Endothelial cell of umbilical vein (primary cell): ENCODE measurements at regions not wholly inside any gene's neighbourhood (a gene's known extent, or its start where the extent isn't known, plus 50 kb on each side); places are given as distances from the start of the nearest gene placed in this dataset.

Experiments used
- BruUV-seq: library from RNA; stranded (reverse); fragments of 400-500 nt; replicated peaks from 2 replicates; lab custom pipeline; 2021; lab: Mats Ljungman, UMichigan
- CTCF ChIA-PET: fragments of 300-600, 350-600 bp; sonication (Branson Sonifier 250); formaldehyde crosslinking; loops from one replicate; lab custom pipeline; 2021; ENCODE audit warnings: antibody characterized with exemption, inconsistent platforms; lab: Charles Lee
- POLR2A ChIA-PET: fragments of 300-600, 350-600 bp; sonication (Branson Sonifier 250); formaldehyde crosslinking; loops from one replicate; lab custom pipeline; 2021; ENCODE audit warnings: antibody characterized with exemption, inconsistent platforms; lab: Charles Lee
- DNase-seq: peaks from one replicate; pipeline ENCODE4 v3.0.0-alpha.2; 2011; ENCODE audit warnings: low read depth, low spot score
- FAIRE-seq: peaks from 2 replicates; lab custom pipeline; 2011; peaks lifted over from hg19 to GRCh38; lab: Jason Lieb, UNC
- H2AFZ ChIP-seq: 2 replicates; pipeline ENCODE4 v1.6.0; 2012; ENCODE audit warnings: low read depth, low read length, control low read depth, inconsistent platforms
- H3K27ac ChIP-seq: 2 replicates; pipeline ENCODE4 v1.5.1; 2011; ENCODE audit warnings: low read depth, mild to moderate bottlenecking, control low read depth, low read length, moderate library complexity; ENCODE audit not compliant: insufficient read depth
- H3K27me3 ChIP-seq, 2 experiments: 2 replicates each; pipeline versions ENCODE4 v1.6.0 to v1.6.1; 2011; ENCODE audit warnings: low read length in 2 of 2, mixed read lengths in 1 of 2; ENCODE audit not compliant: control insufficient read depth in 2 of 2, insufficient read depth in 2 of 2
- H3K36me3 ChIP-seq, 2 experiments: 2 replicates in 1 of 2; 3 replicates in 1 of 2; pipeline ENCODE4 v1.5.1; 2011; ENCODE audit warnings: low read length in 2 of 2, mild to moderate bottlenecking in 1 of 2, moderate library complexity in 1 of 2; ENCODE audit not compliant: control insufficient read depth in 2 of 2, insufficient read depth in 2 of 2; ENCODE audit errors: extremely low read depth in 1 of 2
- H3K4me1 ChIP-seq: 3 replicates; pipeline ENCODE4 v1.5.1; 2011; ENCODE audit warnings: mild to moderate bottlenecking, low read length; ENCODE audit not compliant: control insufficient read depth, insufficient read depth; ENCODE audit errors: extremely low read depth
- H3K4me2 ChIP-seq: 2 replicates; pipeline ENCODE4 v1.6.1; 2011; ENCODE audit warnings: low read length, control low read depth, mixed read lengths; ENCODE audit not compliant: insufficient read depth
- H3K4me3 ChIP-seq, 3 experiments: fragments of 200-600 bp in 1 of 3; sonication (generic), shearing (Covaris generic) in 1 of 3; replicated peaks in 1 of 3; 2 replicates each; pipeline ENCODE4 v1.5.1; 2011 to 2016; ENCODE audit warnings: control low read depth in 3 of 3, low read length in 3 of 3, mild to moderate bottlenecking in 2 of 3, inconsistent platforms in 1 of 3, low read depth in 1 of 3, moderate library complexity in 1 of 3; ENCODE audit not compliant: insufficient read depth in 1 of 3
- H3K79me2 ChIP-seq: 2 replicates; pipeline ENCODE4 v1.6.0; 2012; ENCODE audit warnings: low read length, inconsistent platforms; ENCODE audit not compliant: control insufficient read depth, insufficient read depth
- H3K9ac ChIP-seq: replicated peaks from 2 replicates; pipeline ENCODE3; 2011; ENCODE audit warnings: low read length, control low read depth; ENCODE audit not compliant: insufficient read depth; ENCODE audit errors: extremely low read depth
- H3K9me1 ChIP-seq: replicated peaks from 3 replicates; pipeline ENCODE4 v1.6.0; 2011; ENCODE audit warnings: mild to moderate bottlenecking, low read length; ENCODE audit not compliant: control insufficient read depth, insufficient read depth; ENCODE audit errors: extremely low read depth
- H3K9me3 ChIP-seq: replicated peaks from 2 replicates; pipeline ENCODE4 v1.5.1; 2012; ENCODE audit warnings: low read length, inconsistent platforms; ENCODE audit not compliant: control insufficient read depth, insufficient read depth
- H4K20me1 ChIP-seq: replicated peaks from 2 replicates; pipeline ENCODE3; 2011; ENCODE audit warnings: mild to moderate bottlenecking, low read length; ENCODE audit not compliant: control insufficient read depth, insufficient read depth; ENCODE audit errors: extremely low read depth
- EZH2 ChIP-seq: IDR thresholded peaks from 2 replicates; pipeline ENCODE4 v1.6.1; 2012; ENCODE audit warnings: borderline replicate concordance, low read depth, mild to moderate bottlenecking, moderate library complexity, low read length, inconsistent platforms; ENCODE audit not compliant: severe bottlenecking
- FOS ChIP-seq: IDR thresholded peaks from 2 replicates; pipeline ENCODE4 v1.6.1; 2011; ENCODE audit warnings: mild to moderate bottlenecking, low read length, moderate library complexity, borderline replicate concordance; ENCODE audit not compliant: insufficient read depth
- GATA2 ChIP-seq: IDR thresholded peaks from 2 replicates; pipeline ENCODE4 v1.7.0; 2011; ENCODE audit warnings: low read depth, mild to moderate bottlenecking, moderate library complexity, mixed read lengths, low read length; ENCODE audit not compliant: insufficient read length, insufficient read depth
- JUN ChIP-seq: IDR thresholded peaks from 2 replicates; pipeline ENCODE4 v1.6.1; 2011; ENCODE audit warnings: borderline replicate concordance, low read depth; ENCODE audit not compliant: insufficient read length, insufficient read depth
- MYC ChIP-seq: IDR thresholded peaks from one replicate; pipeline ENCODE4 v1.6.1; 2011; ENCODE audit warnings: mild to moderate bottlenecking, low read depth, low read length
- POLR2A ChIP-seq: IDR thresholded peaks from 2 replicates; pipeline ENCODE4 v1.6.1; 2012; ENCODE audit warnings: low read depth, mild to moderate bottlenecking, control low read depth, low read length
- POLR2AphosphoS5 ChIP-seq: IDR thresholded peaks from 2 replicates; pipeline ENCODE4 v1.6.1; 2012; ENCODE audit warnings: low read depth, mild to moderate bottlenecking, control low read depth, low read length, moderate library complexity; ENCODE audit not compliant: insufficient read depth
- dilution Hi-C: fragments of 300-500 bp; cut with MboI; formaldehyde crosslinking; loops from one replicate; pipeline ENCODE4 v1.15.0; 2019; ENCODE audit warnings: low sequenced_read_pairs; ENCODE audit not compliant: extremely low pct_ligation_motif_present
- intact Hi-C: fragments of 100-400 bp; cut with micrococcal nuclease; formaldehyde crosslinking; loops from one replicate; pipeline ENCODE4 v1.10.0; 2022
- TF ChIP-seq, protein P1 (sequence below): IDR thresholded peaks from 2 replicates; pipeline ENCODE4 v1.6.1; 2011; ENCODE audit not compliant: insufficient read depth, insufficient read length
- TF ChIP-seq, protein P2 (sequence below), 2 donors: IDR thresholded peaks; 1 replicate in 1 of 2; 2 replicates in 1 of 2; pipeline ENCODE4 v1.5.1; 2011; ENCODE audit warnings: low read length in 2 of 2, mild to moderate bottlenecking in 2 of 2, moderate library complexity in 2 of 2, control low read depth in 1 of 2, inconsistent platforms in 1 of 2, low read depth in 1 of 2; ENCODE audit not compliant: insufficient read depth in 1 of 2; ENCODE audit errors: extremely low read depth in 1 of 2

DNA sequence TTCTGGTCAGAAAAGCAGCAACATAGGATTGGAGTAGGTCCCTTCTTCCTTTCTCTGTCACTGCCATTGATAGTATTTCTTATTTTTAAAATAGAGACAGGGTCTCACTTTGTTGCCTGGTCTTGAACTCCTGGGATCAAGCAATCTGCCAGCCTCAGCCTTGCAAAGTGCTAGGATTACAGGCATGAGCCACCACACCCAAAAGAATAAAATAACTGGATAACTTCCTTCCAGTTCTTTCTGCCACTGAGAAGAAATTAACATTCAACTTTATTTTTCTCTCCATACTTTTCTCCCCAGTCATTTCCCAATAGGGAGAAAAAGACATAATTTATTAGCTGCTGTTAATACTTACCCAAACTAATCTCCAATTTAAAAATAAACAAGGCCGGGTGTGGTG, 91.9 kb upstream of the MED13 start:
- DNase-seq (no peak), FAIRE-seq (no peak)
- no peaks in the 10 kb centered on the region for H4K20me1 ChIP-seq
- no peaks in the 10 kb centered on the region for H3K9me1 ChIP-seq
- H3K36me3 ChIP-seq = no peaks in the 10 kb centered on the region
- H2AFZ ChIP-seq = no peak overlapping the region
- ChIA-PET CTCF (no interaction called here), POLR2A (no interaction called here)
- H3K9me3 ChIP-seq = no peaks in the 10 kb centered on the region
- TF ChIP-seq POLR2AphosphoS5 (no peak), POLR2A (no peak), MYC (no peak), EZH2 (no peak)
- no peak overlapping the region for H3K9ac ChIP-seq
- no TSS peak for BruUV-seq
- H3K4me2 ChIP-seq = no peak overlapping the region
- no peaks in the 10 kb centered on the region for H3K27me3 ChIP-seq
- H3K4me3 ChIP-seq = no peak overlapping the region
- dilution Hi-C loops (no loop called here), intact Hi-C loops (no loop called here)
- no peak overlapping the region for H3K27ac ChIP-seq
- no peaks in the 10 kb centered on the region for H3K4me1 ChIP-seq
- no peaks in the 10 kb centered on the region for H3K79me2 ChIP-seq

DNA sequence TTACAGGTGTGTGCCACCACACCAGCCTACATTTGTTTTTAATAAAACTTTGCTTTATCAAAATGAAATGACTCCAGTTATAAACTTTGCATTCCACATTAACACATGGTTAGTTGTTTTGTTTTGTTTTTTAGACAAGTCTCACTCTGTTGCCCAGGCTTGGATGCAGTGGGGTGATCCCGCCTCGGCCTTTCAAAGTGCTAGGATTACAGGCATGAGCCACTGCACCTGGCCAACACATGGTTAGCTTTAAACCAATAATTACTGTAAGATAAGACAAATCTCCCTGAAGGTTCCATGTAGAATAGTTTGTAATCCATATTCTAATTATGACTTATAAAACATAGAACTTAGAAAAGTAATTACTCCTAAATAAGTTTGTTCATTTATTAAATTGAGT, 89.8 kb upstream of the MED13 start:
- H3K36me3 ChIP-seq = no peaks in the 10 kb centered on the region
- no peaks in the 10 kb centered on the region for H3K79me2 ChIP-seq
- no peaks in the 10 kb centered on the region for H3K9me1 ChIP-seq
- H3K27me3 ChIP-seq = no peaks in the 10 kb centered on the region
- H3K4me2 ChIP-seq = no peak overlapping the region
- FAIRE-seq (no peak), DNase-seq (no peak)
- no peaks in the 10 kb centered on the region for H3K9me3 ChIP-seq
- ChIA-PET POLR2A (no interaction called here), CTCF (no interaction called here)
- dilution Hi-C loops (no loop called here), intact Hi-C loops (no loop called here)
- H3K4me1 ChIP-seq = no peaks in the 10 kb centered on the region
- H3K4me3 ChIP-seq = no peak overlapping the region
- no peak overlapping the region for H2AFZ ChIP-seq
- no peak for TF ChIP-seq MYC
- TF ChIP-seq, protein P1, sequence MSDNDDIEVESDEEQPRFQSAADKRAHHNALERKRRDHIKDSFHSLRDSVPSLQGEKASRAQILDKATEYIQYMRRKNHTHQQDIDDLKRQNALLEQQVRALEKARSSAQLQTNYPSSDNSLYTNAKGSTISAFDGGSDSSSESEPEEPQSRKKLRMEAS = no peak
- no peak for TF ChIP-seq POLR2AphosphoS5
- TF ChIP-seq GATA2 = no peak
- TF ChIP-seq JUN = no peak
- no peak for TF ChIP-seq EZH2
- no peak for TF ChIP-seq POLR2A
- no peak for TF ChIP-seq FOS
- TF ChIP-seq, protein P2, sequence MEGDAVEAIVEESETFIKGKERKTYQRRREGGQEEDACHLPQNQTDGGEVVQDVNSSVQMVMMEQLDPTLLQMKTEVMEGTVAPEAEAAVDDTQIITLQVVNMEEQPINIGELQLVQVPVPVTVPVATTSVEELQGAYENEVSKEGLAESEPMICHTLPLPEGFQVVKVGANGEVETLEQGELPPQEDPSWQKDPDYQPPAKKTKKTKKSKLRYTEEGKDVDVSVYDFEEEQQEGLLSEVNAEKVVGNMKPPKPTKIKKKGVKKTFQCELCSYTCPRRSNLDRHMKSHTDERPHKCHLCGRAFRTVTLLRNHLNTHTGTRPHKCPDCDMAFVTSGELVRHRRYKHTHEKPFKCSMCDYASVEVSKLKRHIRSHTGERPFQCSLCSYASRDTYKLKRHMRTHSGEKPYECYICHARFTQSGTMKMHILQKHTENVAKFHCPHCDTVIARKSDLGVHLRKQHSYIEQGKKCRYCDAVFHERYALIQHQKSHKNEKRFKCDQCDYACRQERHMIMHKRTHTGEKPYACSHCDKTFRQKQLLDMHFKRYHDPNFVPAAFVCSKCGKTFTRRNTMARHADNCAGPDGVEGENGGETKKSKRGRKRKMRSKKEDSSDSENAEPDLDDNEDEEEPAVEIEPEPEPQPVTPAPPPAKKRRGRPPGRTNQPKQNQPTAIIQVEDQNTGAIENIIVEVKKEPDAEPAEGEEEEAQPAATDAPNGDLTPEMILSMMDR (IDR thresholded peaks at IDR 0.05; ENCODE audit: extremely low read depth in 1 of 2, insufficient read depth in 1 of 2, low read depth in 1 of 2, low read length in 2 of 2) = no peak
- H3K27ac ChIP-seq = no peak overlapping the region
- no peak overlapping the region for H3K9ac ChIP-seq
- BruUV-seq = no TSS peak
- no peaks in the 10 kb centered on the region for H4K20me1 ChIP-seq
